Adrenal gland (tissue), 9 donors: ENCODE measurements at regions not wholly inside any gene's neighbourhood (a gene's known extent, or its start where the extent isn't known, plus 50 kb on each side); places are given as distances from the start of the nearest gene placed in this dataset.

Experiments
- DNase-seq, 7 donors: peaks; one replicate each; pipeline ENCODE4 v3.0.0-alpha.2; 2019 to 2020
- H3K27ac ChIP-seq, 5 donors: fragments of 200-600 bp; sonication (generic) in 4 of 5; 1 replicate in 3 of 5; 2 replicates in 2 of 5; pipeline versions ENCODE4 v1.5.1 to v1.8.0; 2016 to 2020; ENCODE audit warnings: mild to moderate bottlenecking in 1 of 5
- H3K27me3 ChIP-seq: fragments of 200-600 bp; 2 replicates; pipeline ENCODE4 v1.8.0; 2021
- H3K36me3 ChIP-seq, 2 donors: fragments of 200-600 bp; replicated peaks in 1 of 2; 1 replicate in 1 of 2; 2 replicates in 1 of 2; pipeline versions ENCODE4 v1.5.1 to v1.8.0; 2018 to 2022
- H3K4me1 ChIP-seq, 2 donors: fragments of 200-600 bp; replicated peaks in 1 of 2; 1 replicate in 1 of 2; 2 replicates in 1 of 2; pipeline versions ENCODE4 v1.5.1 to v1.8.0; 2018 to 2021
- H3K4me3 ChIP-seq, 4 donors: fragments of 200-600 bp; sonication (generic) in 3 of 4; one replicate each; pipeline ENCODE4 v1.5.1; 2016 to 2018
- H3K9me3 ChIP-seq, 3 donors: fragments of 200-600 bp; sonication (generic) in 1 of 3; replicated peaks in 1 of 3; 1 replicate in 2 of 3; 2 replicates in 1 of 3; pipeline versions ENCODE4 v1.5.1 to v1.8.0; 2016 to 2021
- POLR2A ChIP-seq, 2 donors: fragments of 450-650 bp; IDR thresholded peaks; one replicate each; pipeline ENCODE4 v1.6.1; 2017; ENCODE audit warnings: antibody characterized with exemption in 2 of 2, mild to moderate bottlenecking in 2 of 2, moderate library complexity in 1 of 2
- WGBS, 4 donors: extraction: QIAGEN DNeasy Blood & Tissue Kit in 2 of 4; methylation state at CpG; one replicate each; pipeline versions ENCODE4 v1.1.5 to v1.1.7; 2013 to 2017; 5-methylcytosine and 5-hydroxymethylcytosine counted together
- intact Hi-C, 2 donors: fragments of 100-400 bp; cut with DNase I; formaldehyde crosslinking; loops; one replicate each; pipeline versions ENCODE4 v1.14.1 to v1.15.0; 2022 to 2023
- TF ChIP-seq, protein P1 (sequence below), 6 experiments: fragments of 450-650 bp in 4 of 6; fragments of 200-600 bp in 2 of 6; sonication (generic) in 1 of 6; IDR thresholded peaks; 1 replicate in 5 of 6; 2 replicates in 1 of 6; pipeline versions ENCODE4 v1.5.1 to v1.8.0; 2016 to 2021; ENCODE audit warnings: antibody characterized with exemption in 6 of 6, mild to moderate bottlenecking in 2 of 6, moderate library complexity in 1 of 6
- donor health status: healthy with polysubstance abuse.
- donor health status: Bipolar disorder and iron deficiency.
- donor health status: DM: yes; HTN: yes; CAD: no.
- donor health status: DM: no; HTN: no; CAD: no.
- donor health status: DM: no; HTN: no; CAD: no.

DNA sequence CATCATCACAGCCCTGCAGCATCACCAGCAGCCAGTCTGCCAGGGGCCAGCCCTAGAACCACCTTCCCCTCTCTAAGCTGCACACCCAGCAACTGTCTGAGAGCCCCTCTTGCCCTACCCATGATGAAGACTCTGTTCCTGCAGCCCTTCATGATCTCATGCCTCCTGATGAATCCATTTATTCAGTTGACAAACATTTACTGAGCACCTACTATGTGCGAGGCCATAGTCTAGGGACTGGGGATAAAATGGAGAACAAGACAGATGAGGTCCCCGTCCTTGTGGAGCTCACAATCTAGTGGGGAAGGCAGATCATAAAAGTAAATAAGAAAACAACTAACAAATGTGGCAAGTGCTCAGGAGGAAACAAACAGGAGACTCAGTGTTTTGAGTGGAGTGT lies 96.3 kb downstream of the PCDH1 start:
- Histone ChIP-seq H3K36me3 (no peaks in the 10 kb centered on the region), H3K27me3 (no peaks in the 10 kb centered on the region), H3K27ac (no peak overlapping the region), H3K4me1 (no peaks in the 10 kb centered on the region), H3K4me3 (no peak overlapping the region), H3K9me3 (no peaks in the 10 kb centered on the region)
- intact Hi-C loops: no loop called here
- DNase-seq: no peak
- WGBS, 4 donors: 58 to 82% (median 72%) methylated on average over 2 of the region's 2 CpGs
- TF ChIP-seq, protein P1, sequence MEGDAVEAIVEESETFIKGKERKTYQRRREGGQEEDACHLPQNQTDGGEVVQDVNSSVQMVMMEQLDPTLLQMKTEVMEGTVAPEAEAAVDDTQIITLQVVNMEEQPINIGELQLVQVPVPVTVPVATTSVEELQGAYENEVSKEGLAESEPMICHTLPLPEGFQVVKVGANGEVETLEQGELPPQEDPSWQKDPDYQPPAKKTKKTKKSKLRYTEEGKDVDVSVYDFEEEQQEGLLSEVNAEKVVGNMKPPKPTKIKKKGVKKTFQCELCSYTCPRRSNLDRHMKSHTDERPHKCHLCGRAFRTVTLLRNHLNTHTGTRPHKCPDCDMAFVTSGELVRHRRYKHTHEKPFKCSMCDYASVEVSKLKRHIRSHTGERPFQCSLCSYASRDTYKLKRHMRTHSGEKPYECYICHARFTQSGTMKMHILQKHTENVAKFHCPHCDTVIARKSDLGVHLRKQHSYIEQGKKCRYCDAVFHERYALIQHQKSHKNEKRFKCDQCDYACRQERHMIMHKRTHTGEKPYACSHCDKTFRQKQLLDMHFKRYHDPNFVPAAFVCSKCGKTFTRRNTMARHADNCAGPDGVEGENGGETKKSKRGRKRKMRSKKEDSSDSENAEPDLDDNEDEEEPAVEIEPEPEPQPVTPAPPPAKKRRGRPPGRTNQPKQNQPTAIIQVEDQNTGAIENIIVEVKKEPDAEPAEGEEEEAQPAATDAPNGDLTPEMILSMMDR (IDR thresholded peaks at IDR 0.05): no peak
- no peak for TF ChIP-seq POLR2A (IDR thresholded peaks at IDR 0.05)

DNA sequence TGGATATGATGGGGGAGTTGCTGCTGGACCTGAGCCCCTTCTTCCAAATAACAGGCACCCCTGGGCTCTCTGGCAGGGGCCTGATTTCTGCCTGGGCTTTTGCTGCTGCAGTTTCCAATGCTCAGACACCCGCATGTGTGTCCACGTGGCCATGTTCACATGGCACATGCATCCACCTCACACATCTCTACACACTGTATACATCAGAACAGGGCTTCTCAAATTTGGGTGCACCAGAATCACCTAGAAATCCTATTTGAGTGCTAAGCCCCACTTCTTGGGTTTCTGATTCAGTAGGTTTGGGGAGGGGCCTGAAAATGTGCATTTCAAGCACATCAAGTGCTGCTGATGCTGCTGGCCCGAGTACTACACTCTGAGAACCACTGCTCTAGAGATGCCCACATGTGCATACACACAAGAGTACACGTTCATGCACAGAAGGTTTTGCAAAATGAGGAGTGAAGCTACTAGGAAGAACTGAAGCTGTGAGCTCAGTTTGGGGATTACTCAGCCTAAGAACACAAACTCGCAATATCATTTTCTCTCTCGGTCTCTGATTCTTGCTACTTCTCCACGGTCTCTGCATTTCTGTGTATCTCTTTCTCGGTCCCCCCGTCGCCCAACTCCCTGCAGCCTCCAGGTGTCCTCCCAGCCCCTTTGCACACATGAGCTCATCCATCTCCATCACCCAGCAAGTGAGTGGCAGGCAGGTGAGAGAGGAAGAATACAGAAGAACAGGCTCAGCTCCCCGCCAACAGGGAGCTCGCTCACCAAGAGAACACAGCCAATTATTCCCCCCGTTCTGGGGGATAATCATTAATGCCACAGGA lies 97.0 kb downstream of the PCDH1 start:
- H3K27ac ChIP-seq: no peak overlapping the region
- no peaks in the 10 kb centered on the region for H3K4me1 ChIP-seq
- DNase-seq: no peak
- no peak for TF ChIP-seq POLR2A (IDR thresholded peaks at IDR 0.05)
- TF ChIP-seq, protein P1 (IDR thresholded peaks at IDR 0.05): no peak
- no peak overlapping the region for H3K4me3 ChIP-seq
- 71 to 76% (median 72%) methylated on average over 9 to 13 of the region's 13 CpGs for WGBS, 4 donors
- intact Hi-C loops: no loop called here
- H3K9me3 ChIP-seq: no peaks in the 10 kb centered on the region
- H3K27me3 ChIP-seq: no peaks in the 10 kb centered on the region
- no peaks in the 10 kb centered on the region for H3K36me3 ChIP-seq

DNA sequence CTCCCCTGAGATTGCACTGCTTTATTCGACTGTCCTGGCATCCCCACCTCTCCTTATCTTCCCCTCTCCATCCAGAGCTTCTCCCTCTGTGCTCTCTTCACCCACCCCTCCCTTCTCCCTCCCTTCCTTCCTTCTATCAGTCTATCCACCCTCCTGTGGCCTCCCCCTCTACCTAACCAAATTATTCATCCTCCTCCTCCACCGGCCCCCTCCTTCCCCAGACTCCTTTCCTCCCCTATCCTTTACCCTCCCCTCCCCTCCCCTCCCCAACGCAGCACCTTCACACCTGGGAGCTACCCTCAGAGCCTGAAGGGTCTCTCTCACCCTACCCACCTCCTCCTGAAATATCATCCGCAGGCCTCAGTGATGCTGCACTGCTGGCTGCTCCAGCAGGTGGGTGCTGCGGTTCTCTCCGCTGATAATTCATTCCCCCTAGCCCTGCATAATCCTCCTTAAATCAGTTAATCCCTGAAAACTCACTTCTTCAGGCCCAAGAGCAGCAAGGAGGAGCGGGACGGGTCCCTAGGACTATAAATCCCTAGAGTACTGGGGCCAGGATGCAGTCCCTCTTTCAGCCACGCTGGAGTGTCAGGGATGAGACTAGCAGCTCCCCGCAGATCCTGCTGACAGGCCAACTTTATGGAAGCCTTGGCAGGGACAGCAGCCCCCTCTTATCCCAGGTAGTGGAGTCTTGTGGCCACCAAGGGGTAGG lies 97.8 kb downstream of the PCDH1 start:
- TF ChIP-seq, protein P1 (IDR thresholded peaks at IDR 0.05): no peak
- no peak for TF ChIP-seq POLR2A (IDR thresholded peaks at IDR 0.05)
- H3K27me3 ChIP-seq: no peaks in the 10 kb centered on the region
- H3K4me3 ChIP-seq: no peak overlapping the region
- H3K27ac ChIP-seq: no peak overlapping the region
- H3K4me1 ChIP-seq: no peaks in the 10 kb centered on the region
- H3K9me3 ChIP-seq: no peaks in the 10 kb centered on the region
- H3K36me3 ChIP-seq: no peaks in the 10 kb centered on the region
- 67 to 80% (median 75%) methylated on average over 10 of the region's 10 CpGs for whole genome bisulfite sequencing, 4 donors
- intact Hi-C loops: no loop called here
- peak in 1 of 7 donors; percentile 56 for DNase-seq

DNA sequence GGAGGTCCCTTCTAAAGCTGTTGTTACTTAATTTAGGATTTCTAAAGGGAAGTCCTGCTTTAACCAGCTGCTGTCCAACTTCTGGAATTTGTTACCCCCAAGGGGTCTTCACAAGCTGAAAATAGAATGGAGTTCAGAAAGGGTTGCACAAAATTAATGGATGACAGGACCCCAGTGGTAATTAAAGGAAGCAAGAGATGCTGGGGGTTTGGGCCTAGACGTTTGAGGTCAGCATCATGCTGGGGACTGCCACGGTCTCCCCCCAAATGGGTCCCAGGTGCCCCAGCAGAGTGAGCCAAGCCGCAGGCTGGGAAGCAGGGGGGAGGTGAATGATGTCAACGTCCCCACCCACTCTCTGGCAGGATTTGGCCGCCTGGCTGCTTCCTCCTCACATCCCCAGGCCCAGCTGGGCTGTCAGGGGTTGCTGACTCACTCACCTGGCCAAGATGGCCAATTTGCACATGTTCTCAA lies 97.5 kb upstream of the ARAP3 start:
- WGBS, 4 donors: 52 to 65% (median 59%) methylated on average over 5 of the region's 5 CpGs
- Histone ChIP-seq H3K27me3 (no peaks in the 10 kb centered on the region), H3K4me1 (no peaks in the 10 kb centered on the region), H3K9me3 (no peaks in the 10 kb centered on the region), H3K4me3 (no peak overlapping the region), H3K36me3 (no peaks in the 10 kb centered on the region), H3K27ac (no peak overlapping the region)
- TF ChIP-seq, protein P1 (IDR thresholded peaks at IDR 0.05): no peak
- TF ChIP-seq POLR2A (IDR thresholded peaks at IDR 0.05): no peak
- DNase-seq: no peak
- intact Hi-C loops: no loop called here
